ENCODE measurements at regions not wholly inside any gene's neighbourhood (a gene's known extent, or its start where the extent isn't known, plus 50 kb on each side); places are given as distances from the start of the nearest gene placed in this dataset.
"Not testable (repeated sequence)": the region's sequence is repeated elsewhere in the genome, so short reads cannot be mapped to it uniquely, and the experiment has no call there.

DNA sequence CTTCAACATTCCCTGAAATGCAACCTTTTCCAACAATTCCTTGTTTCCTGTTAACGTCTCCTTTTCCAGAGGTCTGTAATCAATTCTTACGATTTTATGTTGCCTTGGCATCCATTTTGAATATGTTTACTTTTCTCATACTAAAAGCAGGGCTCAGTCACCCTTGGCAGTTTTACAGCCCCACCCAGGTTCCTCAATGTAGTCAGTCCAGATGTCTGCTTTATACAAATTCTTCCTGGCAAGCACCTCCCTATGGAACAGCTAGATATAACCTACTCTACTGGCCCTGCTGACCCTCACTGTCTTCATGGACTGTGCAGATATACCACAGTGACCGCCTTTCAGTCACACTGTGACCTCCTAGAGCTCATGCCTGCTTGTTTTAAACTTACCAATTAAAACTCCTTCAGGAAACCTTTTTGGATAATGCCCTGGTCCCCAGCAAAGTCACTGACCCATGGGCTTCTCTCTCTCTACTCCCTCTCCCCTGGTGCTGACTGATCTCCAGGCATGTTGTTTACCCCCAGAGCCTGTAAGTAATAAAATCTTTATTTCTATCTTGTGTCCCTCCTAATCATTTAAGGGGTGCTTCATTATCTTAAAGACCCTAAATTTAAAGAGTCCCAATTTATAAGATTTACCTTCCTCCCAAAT lies 147.1 kb upstream of the STEAP1 start:
- Histone ChIP-seq H3K27me3 (ENCODE audit: low read depth) (no peaks in the 10 kb centered on the region), H3K36me3 (replicated peaks) (0 out of 2 replicates have a peak, but pooled peaks cover 2% of the 10 kb centered on the region), H3K4me3 (no peak overlapping the region), H3K9me3 (no peaks in the 10 kb centered on the region), H3K4me1 (peaks cover 33% of the 10 kb centered on the region)
- in situ Hi-C loops (cut with MboI; ENCODE audit: low sequenced_read_pairs) = no loop called here
- peak; percentile 75 to 79 for DNase-seq (ENCODE audit: low spot score in 2 of 2)

DNA sequence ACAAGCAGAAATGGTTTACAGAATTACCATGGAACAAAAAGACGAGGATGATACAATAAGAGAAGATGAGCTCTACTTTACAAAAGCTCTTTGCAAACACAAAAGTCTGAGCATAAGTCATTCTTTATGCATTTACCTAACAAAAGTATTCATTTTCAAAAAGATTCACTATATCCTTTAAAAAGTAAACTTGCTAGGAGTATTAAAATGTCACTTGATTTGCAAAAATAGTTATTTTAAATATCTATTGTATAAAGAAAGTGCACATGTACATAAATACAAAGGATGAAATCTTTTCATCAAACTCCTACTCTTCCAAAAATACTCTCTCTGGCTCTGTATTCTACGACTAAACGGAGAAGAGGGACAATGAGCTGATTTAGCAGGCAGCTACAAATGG lies 146.4 kb upstream of the STEAP1 start:
- peaks cover 33% of the 10 kb centered on the region for H3K4me1 ChIP-seq
- H3K36me3 ChIP-seq (replicated peaks) = 0 out of 2 replicates have a peak, but pooled peaks cover 2% of the 10 kb centered on the region
- in situ Hi-C loops (cut with MboI; ENCODE audit: low sequenced_read_pairs) = no loop called here
- H3K4me3 ChIP-seq = no peak overlapping the region
- no peaks in the 10 kb centered on the region for H3K9me3 ChIP-seq
- DNase-seq (ENCODE audit: low spot score in 2 of 2) = peak; percentile 25 to 98
- no peaks in the 10 kb centered on the region for H3K27me3 ChIP-seq (ENCODE audit: low read depth)

DNA sequence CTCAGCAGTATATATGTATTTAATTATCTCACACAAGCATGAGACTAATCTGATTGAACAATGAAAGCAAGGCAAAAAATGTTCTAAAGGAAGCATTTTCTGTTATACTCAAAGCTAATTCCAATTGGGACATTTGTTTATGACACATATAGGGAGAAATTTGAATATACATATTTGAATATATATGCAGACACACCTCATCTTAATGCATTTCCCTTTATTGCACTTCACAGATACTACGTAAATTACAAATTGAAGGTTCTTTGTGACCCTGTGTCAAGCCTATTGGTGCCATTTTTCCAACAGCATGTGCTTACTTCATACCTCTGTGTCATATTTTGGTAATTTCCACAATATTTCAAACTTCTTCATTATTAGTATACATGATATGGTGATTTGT lies 132.1 kb upstream of the STEAP1 start:
- no peaks in the 10 kb centered on the region for H3K9me3 ChIP-seq
- H3K4me1 ChIP-seq = no peaks in the 10 kb centered on the region
- H3K36me3 ChIP-seq (replicated peaks) = no peaks in the 10 kb centered on the region
- DNase-seq (ENCODE audit: low spot score in 2 of 2) = no peak
- H3K4me3 ChIP-seq = no peak overlapping the region
- H3K27me3 ChIP-seq (ENCODE audit: low read depth) = no peaks in the 10 kb centered on the region
- in situ Hi-C loops (cut with MboI; ENCODE audit: low sequenced_read_pairs) = no loop called here

DNA sequence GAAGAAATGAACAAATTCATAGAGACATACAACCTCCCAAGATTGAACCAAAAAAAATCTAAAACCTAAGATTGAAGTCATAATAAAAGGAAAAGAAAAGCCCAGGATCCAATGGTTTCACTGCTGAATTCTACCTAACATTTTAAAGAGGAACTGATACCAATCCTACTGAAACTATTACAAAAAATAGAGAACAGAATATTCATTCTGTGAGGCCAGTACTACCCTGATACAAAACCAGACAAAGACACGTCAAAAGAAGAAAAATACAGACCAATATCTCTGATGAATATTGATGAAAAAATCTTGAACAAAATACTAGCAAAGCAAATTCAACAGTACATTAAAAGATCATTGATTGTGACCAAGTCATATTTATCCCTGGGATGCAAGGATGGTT lies 128.5 kb upstream of the STEAP1 start:
- in situ Hi-C loops (cut with MboI; ENCODE audit: low sequenced_read_pairs) = no loop called here
- H3K4me1 ChIP-seq = no peaks in the 10 kb centered on the region
- no peaks in the 10 kb centered on the region for H3K27me3 ChIP-seq (ENCODE audit: low read depth)
- H3K4me3 ChIP-seq = no peak overlapping the region
- no peaks in the 10 kb centered on the region for H3K9me3 ChIP-seq
- DNase-seq (ENCODE audit: low spot score in 2 of 2) = no peak
- H3K36me3 ChIP-seq (replicated peaks) = no peaks in the 10 kb centered on the region

GRCh38 chr7:90033850-90034249 lies 120.4 kb upstream of the STEAP1 start:
- Histone ChIP-seq H3K27me3 (ENCODE audit: low read depth) (no peaks in the 10 kb centered on the region), H3K9me3 (no peaks in the 10 kb centered on the region), H3K36me3 (replicated peaks) (no peaks in the 10 kb centered on the region), H3K4me3 (no peak overlapping the region), H3K4me1 (no peaks in the 10 kb centered on the region)
- DNase-seq (ENCODE audit: low spot score in 2 of 2) = no peak
- in situ Hi-C loops (cut with MboI; ENCODE audit: low sequenced_read_pairs) = no loop called here

DNA sequence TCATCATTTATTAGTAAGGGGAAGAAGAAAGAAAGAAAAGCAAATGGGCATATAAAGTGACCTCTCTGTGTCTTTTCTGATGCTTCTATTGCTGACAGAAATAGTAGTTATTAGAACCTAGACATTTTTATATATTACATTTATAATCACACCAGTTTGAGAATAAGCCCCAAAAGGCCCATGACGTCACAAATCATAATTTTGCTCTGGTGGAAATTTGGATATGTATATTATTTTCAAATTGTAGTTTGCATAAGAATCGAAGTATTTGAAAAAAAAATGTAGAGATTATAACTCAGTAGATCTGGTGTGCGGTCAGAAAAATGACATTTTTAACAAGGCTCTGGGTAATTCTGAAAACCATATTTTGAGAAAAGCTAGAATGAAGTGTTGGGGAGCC lies 101.2 kb upstream of the STEAP1 start:
- no peak for DNase-seq (ENCODE audit: low spot score in 2 of 2)
- no peaks in the 10 kb centered on the region for H3K27me3 ChIP-seq (ENCODE audit: low read depth)
- in situ Hi-C loops (cut with MboI; ENCODE audit: low sequenced_read_pairs) = no loop called here
- no peak overlapping the region for H3K4me3 ChIP-seq
- no peaks in the 10 kb centered on the region for H3K4me1 ChIP-seq
- H3K36me3 ChIP-seq (replicated peaks) = no peaks in the 10 kb centered on the region
- no peaks in the 10 kb centered on the region for H3K9me3 ChIP-seq

DNA sequence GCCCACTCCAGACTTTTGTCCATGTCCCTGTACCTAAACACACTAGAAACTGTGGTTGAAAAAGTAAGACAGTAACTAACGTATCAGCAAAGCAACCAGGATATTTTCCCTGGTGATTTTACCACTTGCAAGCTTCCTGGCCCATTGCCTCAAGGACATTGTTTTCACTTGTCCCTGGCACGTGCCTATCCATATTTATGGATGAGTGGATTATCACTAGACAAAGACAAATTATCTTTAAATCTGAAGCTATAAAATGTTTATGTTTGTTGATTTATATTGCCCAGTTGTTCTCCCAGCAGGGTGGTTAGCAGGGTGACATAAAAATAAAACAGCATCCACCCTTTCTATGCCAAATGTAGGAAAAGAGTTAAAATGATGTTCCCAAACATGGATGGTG lies 93.2 kb upstream of the STEAP1 start:
- Histone ChIP-seq H3K36me3 (replicated peaks) (no peaks in the 10 kb centered on the region), H3K9me3 (no peaks in the 10 kb centered on the region), H3K27me3 (ENCODE audit: low read depth) (no peaks in the 10 kb centered on the region), H3K4me1 (no peaks in the 10 kb centered on the region), H3K4me3 (no peak overlapping the region)
- in situ Hi-C loops (cut with MboI; ENCODE audit: low sequenced_read_pairs) = no loop called here
- no peak for DNase-seq (ENCODE audit: low spot score in 2 of 2)

- Histone ChIP-seq H3K27me3 (ENCODE audit: low read depth) (no peaks in the 10 kb centered on the region), H3K4me1 (no peaks in the 10 kb centered on the region), H3K4me3 (no peak overlapping the region), H3K9me3 (no peaks in the 10 kb centered on the region), H3K36me3 (replicated peaks) (no peaks in the 10 kb centered on the region)
- in situ Hi-C loops (cut with MboI; ENCODE audit: low sequenced_read_pairs) = no loop called here
- DNase-seq (ENCODE audit: low spot score in 2 of 2) = no peak
Observed at GRCh38 chr7:90064370-90064769, 89.9 kb upstream of the STEAP1 start.

DNA sequence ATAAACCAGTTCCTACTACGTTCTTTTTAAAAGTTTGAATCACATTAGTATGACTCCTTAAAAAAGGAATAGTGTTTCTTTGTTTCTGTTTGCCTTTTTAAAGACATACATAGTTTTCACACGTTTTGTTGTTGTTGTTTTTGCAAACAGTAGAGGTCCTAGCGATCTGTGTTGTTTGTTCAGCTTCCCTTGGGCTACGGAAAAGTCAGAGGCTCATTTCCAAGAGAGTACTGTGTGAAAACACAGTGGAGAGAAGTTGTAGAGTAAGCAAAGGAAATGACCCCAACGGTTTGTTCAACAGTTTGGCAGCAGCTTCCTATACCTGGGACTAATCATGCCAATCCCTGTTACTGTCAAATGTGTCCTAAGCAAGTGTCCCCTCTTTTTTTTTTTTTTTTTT lies 87.1 kb upstream of the STEAP1 start:
- in situ Hi-C loops (cut with MboI; ENCODE audit: low sequenced_read_pairs) = no loop called here
- no peak overlapping the region for H3K4me3 ChIP-seq
- no peaks in the 10 kb centered on the region for H3K4me1 ChIP-seq
- no peak for DNase-seq (ENCODE audit: low spot score in 2 of 2)
- H3K36me3 ChIP-seq (replicated peaks) = no peaks in the 10 kb centered on the region
- H3K9me3 ChIP-seq = no peaks in the 10 kb centered on the region
- H3K27me3 ChIP-seq (ENCODE audit: low read depth) = no peaks in the 10 kb centered on the region

GRCh38 chr7:90070238-90070637 lies 84.0 kb upstream of the STEAP1 start:
- peak in 1 of 2 experiments; percentile 64 for DNase-seq (ENCODE audit: low spot score in 2 of 2)
- H3K4me3 ChIP-seq; H3K27me3 ChIP-seq (ENCODE audit: low read depth); H3K9me3 ChIP-seq; in situ Hi-C loops (cut with MboI; ENCODE audit: low sequenced_read_pairs); H3K4me1 ChIP-seq; H3K36me3 ChIP-seq (replicated peaks): not testable (repeated sequence)

DNA sequence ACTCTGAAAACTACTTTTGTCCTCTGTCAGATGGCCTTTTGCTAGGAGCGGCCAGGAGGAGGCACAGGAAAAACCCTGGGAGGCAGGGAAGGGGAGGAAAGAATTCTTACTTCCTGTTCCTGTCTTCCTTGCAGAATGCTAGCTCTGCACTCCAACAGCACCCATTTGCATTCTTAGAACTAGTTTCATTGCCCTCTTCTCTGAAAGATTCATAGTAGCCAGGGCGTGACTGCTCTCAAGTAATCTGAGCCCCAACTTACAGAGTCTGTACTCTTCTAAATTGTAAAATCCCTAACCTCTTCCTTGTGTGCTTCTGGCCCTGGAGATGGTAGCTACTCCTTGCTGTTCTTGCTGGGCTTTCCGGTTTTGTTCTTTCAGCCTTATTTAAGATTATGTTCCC lies 75.3 kb upstream of the STEAP1 start:
- Histone ChIP-seq H3K27me3 (ENCODE audit: low read depth) (no peaks in the 10 kb centered on the region), H3K4me1 (peaks cover 4% of the 10 kb centered on the region; the same call in 1 of the 2 replicates), H3K4me3 (no peak overlapping the region), H3K36me3 (replicated peaks) (no peaks in the 10 kb centered on the region), H3K9me3 (no peaks in the 10 kb centered on the region)
- in situ Hi-C loops (cut with MboI; ENCODE audit: low sequenced_read_pairs) = no loop called here
- no peak for DNase-seq (ENCODE audit: low spot score in 2 of 2)

DNA sequence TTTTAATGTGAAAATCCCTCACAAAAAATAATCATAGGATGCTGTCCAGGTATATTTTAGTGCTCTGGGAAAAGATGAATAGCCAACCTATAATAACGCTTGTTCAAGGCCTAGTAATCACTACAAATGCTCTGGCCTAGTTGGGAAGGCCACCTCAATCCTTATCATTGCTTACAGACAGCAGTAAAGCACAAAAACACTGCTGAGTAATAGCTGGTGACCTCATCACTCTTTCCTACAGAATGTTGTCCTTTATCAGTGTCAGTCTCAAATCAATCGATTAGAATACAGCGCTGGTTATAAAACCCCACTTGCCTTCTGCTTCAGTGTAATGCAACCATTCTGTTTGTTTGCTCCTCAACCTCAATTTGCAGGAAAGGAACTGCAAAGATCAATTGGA lies 72.6 kb upstream of the STEAP1 start:
- Histone ChIP-seq H3K36me3 (replicated peaks) (no peaks in the 10 kb centered on the region), H3K27me3 (ENCODE audit: low read depth) (no peaks in the 10 kb centered on the region), H3K4me3 (no peak overlapping the region), H3K9me3 (no peaks in the 10 kb centered on the region), H3K4me1 (peaks cover 4% of the 10 kb centered on the region; the same call in 1 of the 2 replicates)
- in situ Hi-C loops (cut with MboI; ENCODE audit: low sequenced_read_pairs) = no loop called here
- DNase-seq (ENCODE audit: low spot score in 2 of 2) = no peak

DNA sequence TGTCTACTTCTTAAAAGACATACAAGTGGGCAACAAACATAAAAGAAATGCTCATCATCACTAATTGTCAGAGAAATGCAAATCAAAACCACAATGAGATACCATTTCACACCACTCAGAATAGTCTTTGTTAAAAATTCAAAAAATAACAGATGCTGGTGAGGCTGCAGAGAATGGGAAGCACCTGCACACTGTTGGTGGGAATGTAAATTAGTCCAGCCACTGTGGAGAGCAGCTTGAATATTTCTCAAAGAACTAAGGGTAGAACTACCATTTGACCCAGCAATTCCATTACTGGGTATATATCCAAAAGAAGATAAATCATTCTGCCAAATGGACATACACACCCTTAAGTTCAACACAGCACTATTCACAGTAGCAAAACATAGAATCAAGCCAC lies 61.8 kb upstream of the STEAP1 start:
- no peaks in the 10 kb centered on the region for H3K36me3 ChIP-seq (replicated peaks)
- H3K27me3 ChIP-seq (ENCODE audit: low read depth) = no peaks in the 10 kb centered on the region
- peaks cover 8% of the 10 kb centered on the region for H3K4me1 ChIP-seq
- in situ Hi-C loops (cut with MboI; ENCODE audit: low sequenced_read_pairs) = no loop called here
- H3K4me3 ChIP-seq = no peak overlapping the region
- DNase-seq (ENCODE audit: low spot score in 2 of 2) = no peak
- peaks cover 4% of the 10 kb centered on the region; the same call in 1 of the 2 replicates for H3K9me3 ChIP-seq

GRCh38 chr7:90094030-90094429 lies 60.2 kb upstream of the STEAP1 start:
- no peaks in the 10 kb centered on the region for H3K27me3 ChIP-seq (ENCODE audit: low read depth)
- no peak overlapping the region for H3K4me3 ChIP-seq
- no peak for DNase-seq (ENCODE audit: low spot score in 2 of 2)
- H3K4me1 ChIP-seq = no peaks in the 10 kb centered on the region
- in situ Hi-C loops (cut with MboI; ENCODE audit: low sequenced_read_pairs) = no loop called here
- H3K36me3 ChIP-seq (replicated peaks) = no peaks in the 10 kb centered on the region
- peaks cover under 1% of the 10 kb centered on the region; the same call in 1 of the 2 replicates for H3K9me3 ChIP-seq
